ENCODE measurements at regions not wholly inside any gene's neighbourhood (a gene's known extent, or its start where the extent isn't known, plus 50 kb on each side); places are given as distances from the start of the nearest gene placed in this dataset.

- no peak for DNase-seq
These were observed 294.7 kb downstream of the C7orf25 start for GRCh38 chr7:42617071-42617765.

- no peak for DNase-seq
These were observed 297.2 kb downstream of the C7orf25 start for GRCh38 chr7:42614636-42615035.

GRCh38 chr7:42611961-42612360, 299.9 kb downstream of the C7orf25 start:
- no peak for DNase-seq

GRCh38 chr7:42611289-42611928, 300.5 kb downstream of the C7orf25 start:
- no peak for DNase-seq

- no peak for DNase-seq
These were observed 305.5 kb downstream of the C7orf25 start for GRCh38 chr7:42606193-42606905.

- no peak for DNase-seq
These were observed 306.3 kb downstream of the C7orf25 start for GRCh38 chr7:42605406-42606192.

- DNase-seq: no peak
These were observed 308.4 kb downstream of the C7orf25 start for GRCh38 chr7:42603496-42603895.

GRCh38 chr7:42597300-42597699, 314.6 kb downstream of the C7orf25 start:
- no peak for DNase-seq

- DNase-seq: no peak
These were observed 315.1 kb downstream of the C7orf25 start for GRCh38 chr7:42596737-42597136.

- no peak for DNase-seq
These were observed 318.0 kb downstream of the C7orf25 start for GRCh38 chr7:42593860-42594259.

- DNase-seq: no peak
These were observed 321.0 kb downstream of the C7orf25 start for GRCh38 chr7:42590771-42591310.

- no peak for DNase-seq
These were observed 323.0 kb downstream of the C7orf25 start for GRCh38 chr7:42588876-42589275.

GRCh38 chr7:42587806-42588205, 324.1 kb downstream of the C7orf25 start:
- no peak for DNase-seq

- no peak for DNase-seq
These were observed 331.8 kb downstream of the C7orf25 start for GRCh38 chr7:42580061-42580460.

GRCh38 chr7:42575171-42575570, 336.7 kb downstream of the C7orf25 start:
- DNase-seq: no peak

- DNase-seq: no peak
These were observed 337.2 kb downstream of the C7orf25 start for GRCh38 chr7:42574685-42575084.

GRCh38 chr7:42573881-42574672, 337.1 kb upstream of the GLI3 start:
- no peak for DNase-seq

GRCh38 chr7:42572561-42572960, 335.6 kb upstream of the GLI3 start:
- no peak for DNase-seq

GRCh38 chr7:42572056-42572455, 335.0 kb upstream of the GLI3 start:
- DNase-seq: no peak

- no peak for DNase-seq
These were observed 333.9 kb upstream of the GLI3 start for GRCh38 chr7:42570944-42571343.

GRCh38 chr7:42567051-42567450, 330.0 kb upstream of the GLI3 start:
- DNase-seq: no peak

GRCh38 chr7:42561797-42562196, 324.8 kb upstream of the GLI3 start:
- DNase-seq: no peak
